ENCODE measurements at regions not wholly inside any gene's neighbourhood (a gene's known extent, or its start where the extent isn't known, plus 50 kb on each side); places are given as distances from the start of the nearest gene placed in this dataset.

DNA sequence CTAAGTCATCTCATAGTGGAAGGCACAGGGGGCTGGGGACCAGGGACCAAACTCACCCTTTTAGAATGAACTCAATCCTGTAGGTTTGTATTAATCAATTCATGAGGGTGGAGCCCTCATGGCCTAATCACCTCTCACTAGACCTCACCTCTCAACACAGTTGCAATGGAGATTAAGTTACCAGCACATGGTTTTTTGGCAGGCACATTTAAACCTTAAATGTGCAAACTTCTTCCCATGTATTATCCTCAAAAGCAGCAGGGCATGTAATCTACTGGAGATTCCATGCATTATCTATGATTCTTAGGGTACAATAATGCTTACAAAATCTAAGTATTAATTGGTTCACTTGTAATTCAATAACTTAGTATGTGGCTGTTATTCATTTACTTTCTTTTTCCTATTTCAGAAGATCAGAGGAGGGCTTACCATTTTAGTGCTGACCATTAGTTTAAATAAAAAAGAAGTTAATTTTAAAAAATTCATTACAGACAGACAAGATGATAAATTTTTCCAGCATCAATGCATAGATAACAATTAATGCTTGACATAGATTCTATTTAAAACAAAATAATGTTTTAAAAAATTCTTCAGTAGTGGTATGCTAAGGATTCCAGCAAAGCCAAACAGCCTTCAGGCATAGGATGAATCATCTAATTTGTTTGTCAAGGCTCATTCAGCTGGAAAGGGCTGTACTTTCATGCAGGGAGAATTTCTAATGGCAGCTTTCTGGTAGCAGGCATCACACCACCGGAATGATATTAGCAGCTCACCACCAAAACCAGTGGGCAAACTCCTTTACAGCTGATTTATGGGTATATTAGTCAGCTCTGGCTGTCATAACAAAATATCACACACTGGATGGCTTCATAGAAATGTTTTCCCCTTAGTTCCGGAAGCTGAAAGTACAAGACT, 124.6 kb upstream of the ZNF648 start:
- H3K27me3 Mint-ChIP-seq, result peaks cover 25% of the 10 kb centered on the region
- no peak overlapping the region for H3K4me3 Mint-ChIP-seq
- no peak overlapping the region for H3K27ac Mint-ChIP-seq
- no peak for ATAC-seq (ENCODE audit: low read depth)
- no peaks in the 10 kb centered on the region for H3K4me1 Mint-ChIP-seq
- no peak for DNase-seq
- POLR2A ChIA-PET, result no interaction called here
- H3K9me3 Mint-ChIP-seq (ENCODE audit: insufficient read depth), result no peaks in the 10 kb centered on the region
- CTCF ChIA-PET, result no interaction called here
- Histone ChIP-seq H3K36me3 (replicated peaks in 1 of 2; ENCODE audit: control extremely low read depth in 1 of 2, control insufficient read depth in 1 of 2, extremely low read depth in 1 of 2, insufficient read depth in 2 of 2, low read length in 1 of 2) (no peaks in the 10 kb centered on the region), H3K9me3 (ENCODE audit: control extremely low read depth in 1 of 3, control insufficient read depth in 2 of 3, insufficient read depth in 1 of 3, low read length in 2 of 3) (peaks cover 0 to 2% (median 0%) of the 10 kb centered on the region in 3 donors), H3K4me2 (replicated peaks; ENCODE audit: low read depth, low read length, poor library complexity, severe bottlenecking) (no peak overlapping the region), H3K79me2 (ENCODE audit: control insufficient read depth, insufficient read depth, low read length) (no peaks in the 10 kb centered on the region), H3K27me3 (replicated peaks in 1 of 4; ENCODE audit: control extremely low read depth in 1 of 4, control insufficient read depth in 3 of 4, insufficient read depth in 4 of 4, low read length in 3 of 4) (peaks cover 0 to 9% (median 0%) of the 10 kb centered on the region in 4 experiments), H2AFZ (ENCODE audit: insufficient read depth, low read depth, low read length, poor library complexity, severe bottlenecking) (no peak overlapping the region), H4K20me1 (ENCODE audit: control insufficient read depth, insufficient read depth, low read length, poor library complexity, severe bottlenecking) (no peaks in the 10 kb centered on the region), H3K9ac (ENCODE audit: low read length) (no peak overlapping the region), H3K4me3 (ENCODE audit: control extremely low read depth in 1 of 5, extremely low read depth in 1 of 5, insufficient read depth in 1 of 5, low read depth in 2 of 5, low read length in 4 of 5) (no peak overlapping the region), H3K4me1 (ENCODE audit: control insufficient read depth in 2 of 2, insufficient read depth in 2 of 2, low read length in 2 of 2) (no peaks in the 10 kb centered on the region), H3K27ac (ENCODE audit: low read length in 2 of 2) (no peak overlapping the region)
- no peak for TF ChIP-seq EZH2 (IDR thresholded peaks at IDR 0.05; ENCODE audit: borderline replicate concordance, insufficient read depth, low read depth, low read length, poor library complexity, severe bottlenecking)
- TF ChIP-seq, protein P1, sequence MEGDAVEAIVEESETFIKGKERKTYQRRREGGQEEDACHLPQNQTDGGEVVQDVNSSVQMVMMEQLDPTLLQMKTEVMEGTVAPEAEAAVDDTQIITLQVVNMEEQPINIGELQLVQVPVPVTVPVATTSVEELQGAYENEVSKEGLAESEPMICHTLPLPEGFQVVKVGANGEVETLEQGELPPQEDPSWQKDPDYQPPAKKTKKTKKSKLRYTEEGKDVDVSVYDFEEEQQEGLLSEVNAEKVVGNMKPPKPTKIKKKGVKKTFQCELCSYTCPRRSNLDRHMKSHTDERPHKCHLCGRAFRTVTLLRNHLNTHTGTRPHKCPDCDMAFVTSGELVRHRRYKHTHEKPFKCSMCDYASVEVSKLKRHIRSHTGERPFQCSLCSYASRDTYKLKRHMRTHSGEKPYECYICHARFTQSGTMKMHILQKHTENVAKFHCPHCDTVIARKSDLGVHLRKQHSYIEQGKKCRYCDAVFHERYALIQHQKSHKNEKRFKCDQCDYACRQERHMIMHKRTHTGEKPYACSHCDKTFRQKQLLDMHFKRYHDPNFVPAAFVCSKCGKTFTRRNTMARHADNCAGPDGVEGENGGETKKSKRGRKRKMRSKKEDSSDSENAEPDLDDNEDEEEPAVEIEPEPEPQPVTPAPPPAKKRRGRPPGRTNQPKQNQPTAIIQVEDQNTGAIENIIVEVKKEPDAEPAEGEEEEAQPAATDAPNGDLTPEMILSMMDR (IDR thresholded peaks at IDR 0.05), result no peak
- WGBS (ENCODE audit: insufficient coverage), result no CpG with 5 or more reads among the region's 2 CpGs
- intact Hi-C loops (cut with micrococcal nuclease), result no loop called here

DNA sequence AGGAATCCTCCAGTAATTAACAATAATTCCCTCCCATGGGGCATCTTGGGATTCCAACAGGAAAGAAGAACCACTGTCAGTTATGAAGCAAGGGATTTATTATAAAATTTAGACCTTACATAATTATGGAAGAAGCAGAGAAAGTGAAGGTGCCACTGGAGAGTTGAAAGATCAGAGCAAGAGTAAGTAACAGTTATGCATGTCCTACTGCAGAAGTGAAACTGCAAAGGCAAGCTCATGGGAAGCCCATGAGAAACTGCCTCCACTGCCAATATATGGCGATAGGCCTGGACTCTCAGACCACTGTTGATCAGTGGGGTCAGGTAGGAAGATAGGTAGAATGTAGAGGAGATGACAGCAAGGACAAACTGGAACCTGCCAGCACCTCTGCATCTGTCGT, 123.6 kb upstream of the ZNF648 start:
- DNase-seq (no peak), ATAC-seq (ENCODE audit: low read depth) (no peak)
- intact Hi-C loops (cut with micrococcal nuclease), result no loop called here
- Histone ChIP-seq H3K9ac (ENCODE audit: low read length) (no peak overlapping the region), H3K4me2 (replicated peaks; ENCODE audit: low read depth, low read length, poor library complexity, severe bottlenecking) (no peak overlapping the region), H4K20me1 (ENCODE audit: control insufficient read depth, insufficient read depth, low read length, poor library complexity, severe bottlenecking) (no peaks in the 10 kb centered on the region), H2AFZ (ENCODE audit: insufficient read depth, low read depth, low read length, poor library complexity, severe bottlenecking) (no peak overlapping the region), H3K9me3 (ENCODE audit: control extremely low read depth in 1 of 3, control insufficient read depth in 2 of 3, insufficient read depth in 1 of 3, low read length in 2 of 3) (peaks cover 0 to 2% (median 0%) of the 10 kb centered on the region in 3 donors), H3K36me3 (replicated peaks in 1 of 2; ENCODE audit: control extremely low read depth in 1 of 2, control insufficient read depth in 1 of 2, extremely low read depth in 1 of 2, insufficient read depth in 2 of 2, low read length in 1 of 2) (no peaks in the 10 kb centered on the region), H3K4me3 (ENCODE audit: control extremely low read depth in 1 of 5, extremely low read depth in 1 of 5, insufficient read depth in 1 of 5, low read depth in 2 of 5, low read length in 4 of 5) (no peak overlapping the region), H3K4me1 (ENCODE audit: control insufficient read depth in 2 of 2, insufficient read depth in 2 of 2, low read length in 2 of 2) (no peaks in the 10 kb centered on the region), H3K79me2 (ENCODE audit: control insufficient read depth, insufficient read depth, low read length) (no peaks in the 10 kb centered on the region), H3K27ac (ENCODE audit: low read length in 2 of 2) (no peak overlapping the region), H3K27me3 (replicated peaks in 1 of 4; ENCODE audit: control extremely low read depth in 1 of 4, control insufficient read depth in 3 of 4, insufficient read depth in 4 of 4, low read length in 3 of 4) (peaks cover 0 to 8% (median 0%) of the 10 kb centered on the region in 4 experiments)
- TF ChIP-seq, protein P1 (IDR thresholded peaks at IDR 0.05), result no peak
- TF ChIP-seq EZH2 (IDR thresholded peaks at IDR 0.05; ENCODE audit: borderline replicate concordance, insufficient read depth, low read depth, low read length, poor library complexity, severe bottlenecking), result no peak
- no CpG with 5 or more reads among the region's 2 CpGs for WGBS (ENCODE audit: insufficient coverage)
- POLR2A ChIA-PET, result no interaction called here
- Mint-ChIP-seq H3K9me3 (ENCODE audit: insufficient read depth) (no peaks in the 10 kb centered on the region), H3K4me1 (no peaks in the 10 kb centered on the region), H3K27me3 (peaks cover 23% of the 10 kb centered on the region), H3K27ac (no peak overlapping the region), H3K4me3 (no peak overlapping the region)
- CTCF ChIA-PET, result interaction anchor here (0.6 to 1.1 kb wide), 2 partner anchors 9 to 38 kb away, joined by 3 read pairs; no protein-coding TSS in a partner anchor

Measured in B cell (primary cell).